ENCODE measurements at regions not wholly inside any gene's neighbourhood (a gene's known extent, or its start where the extent isn't known, plus 50 kb on each side); places are given as distances from the start of the nearest gene placed in this dataset.
"Not testable (repeated sequence)": the region's sequence is repeated elsewhere in the genome, so short reads cannot be mapped to it uniquely, and the experiment has no call there.

- DNase-seq = no peak
Measured at GRCh38 chr16:48105976-48106375, 49.8 kb downstream of the ABCC12 start.

DNA sequence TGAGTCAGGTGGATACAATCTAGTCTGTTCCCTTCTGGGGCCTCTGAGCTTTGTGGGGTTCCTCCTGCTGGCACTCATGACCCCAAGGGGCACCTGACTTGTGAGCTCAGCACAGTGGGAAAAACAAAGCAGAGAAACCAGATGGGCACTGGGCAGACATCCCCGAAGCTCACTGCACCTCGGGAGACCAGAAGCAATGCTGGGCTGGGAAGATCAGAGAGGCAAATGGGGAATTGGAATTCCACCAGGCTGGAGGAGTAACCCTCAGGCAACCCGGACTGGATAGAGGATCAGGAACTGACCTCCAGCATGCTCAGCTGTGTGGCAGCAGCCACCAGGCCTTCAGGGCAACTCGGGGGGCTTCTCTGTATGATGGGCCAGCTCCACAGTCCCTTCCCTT is 50.3 kb downstream of the ABCC12 start:
- no peak for DNase-seq

GRCh38 chr16:48103591-48103990 is 52.2 kb downstream of the ABCC12 start:
- DNase-seq = no peak

- DNase-seq = no peak
Measured at GRCh38 chr16:48102083-48103008, 53.4 kb downstream of the ABCC12 start.

- no peak for DNase-seq
Measured at GRCh38 chr16:48101069-48101674, 54.6 kb downstream of the ABCC12 start.

- no peak for DNase-seq
Measured at GRCh38 chr16:48099455-48099854, 56.3 kb downstream of the ABCC12 start.

GRCh38 chr16:48098472-48098871 is 57.3 kb downstream of the ABCC12 start:
- no peak for DNase-seq

DNA sequence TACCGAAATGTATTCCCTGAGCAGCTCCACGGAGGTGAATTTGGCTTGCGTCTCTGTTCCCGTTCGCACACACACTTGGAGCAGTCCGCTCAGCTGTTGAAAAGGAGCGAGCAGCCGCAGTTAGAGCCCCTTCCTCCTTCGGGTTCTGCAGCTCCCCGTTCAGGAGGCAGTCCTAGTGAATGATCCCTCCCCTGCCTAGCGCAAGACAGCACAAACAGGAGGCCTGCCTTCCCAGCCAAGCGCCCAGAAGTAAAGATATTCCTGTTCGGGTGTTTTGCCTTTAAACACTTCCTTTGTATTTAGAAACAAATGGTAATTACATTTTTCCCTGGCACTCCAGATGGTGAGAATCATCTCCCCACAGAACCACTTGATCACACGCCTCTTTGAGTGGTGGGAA is 64.7 kb downstream of the ABCC12 start:
- DNase-seq = no peak

DNA sequence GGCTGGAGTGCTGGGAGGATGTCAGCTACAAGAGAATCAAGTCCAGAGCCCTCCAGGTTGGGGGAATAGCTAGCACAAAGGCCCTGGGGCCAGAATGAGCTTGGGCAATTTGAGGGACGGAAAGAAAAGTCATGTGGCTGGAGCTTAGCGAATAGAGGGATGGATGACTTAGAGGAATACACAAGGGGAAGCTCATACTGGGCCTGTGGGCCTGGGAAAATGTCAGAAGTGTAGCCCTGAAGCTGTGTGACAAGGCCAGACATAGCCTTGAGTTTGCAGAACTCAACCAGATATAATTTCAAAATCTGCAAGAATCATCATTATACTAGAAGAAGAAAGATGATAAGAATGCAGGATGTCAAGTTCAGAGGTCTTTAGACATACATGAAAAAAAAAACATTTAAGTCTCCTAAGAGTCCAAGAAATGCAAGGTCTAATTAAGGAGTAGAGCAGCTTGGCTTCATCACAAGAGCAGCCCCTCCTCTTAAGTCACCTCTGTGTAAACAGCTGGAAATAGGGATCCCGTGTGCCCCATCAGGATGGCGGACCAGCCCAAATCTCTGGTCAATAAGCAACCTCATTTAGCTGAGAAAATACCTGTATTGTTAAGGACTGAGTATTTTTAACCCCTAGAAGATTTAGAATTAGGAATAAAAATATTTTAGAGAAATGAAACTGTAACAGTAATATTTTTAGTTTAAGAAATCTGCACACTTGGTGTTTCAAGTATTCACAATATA is 66.6 kb downstream of the ABCC12 start:
- no peak for DNase-seq

DNA sequence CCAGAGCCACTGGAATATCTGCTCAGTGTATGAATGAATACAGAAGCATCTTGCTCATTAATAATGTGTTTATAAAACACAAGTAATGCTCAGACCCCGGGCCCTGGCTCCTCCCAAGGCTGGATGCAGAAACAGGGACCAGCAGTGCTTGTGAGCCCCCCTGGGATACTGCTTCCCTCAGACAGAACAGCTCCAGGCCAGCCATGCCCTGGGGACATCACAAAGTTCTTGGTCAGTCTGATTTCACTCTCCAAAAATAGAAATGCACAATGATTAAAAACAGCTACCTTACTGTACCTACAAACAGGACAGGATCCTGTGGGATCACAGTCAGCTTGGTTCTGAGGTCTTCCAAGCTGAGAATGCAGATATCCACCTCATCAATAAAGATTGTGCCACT is 68.2 kb downstream of the ABCC12 start:
- no peak for DNase-seq

GRCh38 chr16:48086422-48086821 is 69.4 kb downstream of the ABCC12 start:
- DNase-seq = no peak

- DNase-seq = no peak
Measured at GRCh38 chr16:48085729-48086128, 70.1 kb downstream of the ABCC12 start.

- DNase-seq = no peak
Measured at GRCh38 chr16:48084826-48085225, 71.0 kb downstream of the ABCC12 start.

DNA sequence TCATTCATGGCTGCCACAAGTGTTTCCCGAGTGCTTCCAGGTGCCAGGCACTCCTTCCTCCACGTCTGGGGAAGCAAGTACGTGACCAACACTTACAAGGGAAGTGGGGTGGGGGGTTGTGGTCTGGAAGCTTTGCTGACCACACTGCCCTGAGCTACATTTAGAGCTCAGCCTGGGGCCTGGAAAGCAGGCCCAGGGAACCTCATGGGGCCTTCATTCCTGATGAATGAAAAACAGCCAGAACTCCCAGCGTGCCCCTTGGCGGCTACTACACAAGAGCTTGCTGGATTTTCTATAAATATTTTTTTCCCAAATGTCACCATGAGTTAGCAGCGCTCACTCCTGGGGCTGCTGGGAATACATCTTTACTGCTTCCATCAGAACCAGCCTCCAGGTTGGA is 73.3 kb downstream of the ABCC12 start:
- no peak for DNase-seq

GRCh38 chr16:48081656-48082055 is 74.1 kb downstream of the ABCC12 start:
- no peak for DNase-seq

DNA sequence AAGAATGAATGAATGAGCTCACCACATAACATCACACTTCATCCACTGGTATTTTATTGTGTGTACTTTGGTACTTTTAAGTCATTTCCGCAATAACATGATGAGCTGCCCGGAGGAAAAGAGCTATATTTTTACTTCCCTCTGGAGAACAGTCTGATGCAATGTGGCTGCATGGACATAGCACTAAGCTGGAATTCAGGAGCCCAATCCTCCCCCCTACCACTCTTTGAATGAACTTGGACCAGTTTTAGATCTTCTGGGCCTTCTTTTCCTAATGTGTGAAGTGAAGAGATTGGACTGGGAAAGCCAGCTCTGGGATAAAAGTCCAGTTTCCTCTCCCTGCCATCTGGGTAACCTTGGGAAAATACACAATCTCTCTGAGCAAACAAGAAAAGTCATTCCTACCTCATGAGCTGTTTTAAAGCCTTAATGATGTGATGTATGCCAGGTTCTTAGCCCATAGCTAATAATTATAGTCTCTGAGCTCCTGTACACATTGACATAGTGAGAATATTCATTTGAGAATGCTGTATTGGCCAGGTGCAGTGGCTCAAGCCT is 79.3 kb downstream of the ABCC12 start:
- DNase-seq = no peak

- no peak for DNase-seq
Measured at GRCh38 chr16:48075398-48075797, 80.4 kb downstream of the ABCC12 start.

GRCh38 chr16:48067388-48067787 is 88.4 kb downstream of the ABCC12 start:
- DNase-seq = no peak

DNA sequence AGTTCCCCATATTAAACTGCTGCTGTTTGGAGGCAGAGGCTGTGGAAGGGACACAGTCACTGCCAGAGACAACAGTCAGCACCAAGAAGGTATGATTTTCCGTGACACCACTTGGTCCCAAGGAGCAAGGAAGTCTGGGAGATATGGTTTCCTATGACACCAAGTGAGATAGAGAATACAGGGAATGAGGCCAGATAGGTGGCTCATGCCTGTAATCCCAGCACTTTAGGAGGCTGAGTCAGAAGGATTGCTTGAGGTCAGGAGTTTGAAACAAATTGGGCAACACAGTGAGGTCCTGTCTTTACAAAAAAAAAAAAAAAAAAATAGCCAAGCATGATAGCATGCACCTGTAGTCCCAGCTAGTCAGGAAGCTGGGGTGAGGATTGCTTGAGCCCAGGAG is 90.8 kb downstream of the ABCC12 start:
- no peak for DNase-seq

- no peak for DNase-seq
Measured at GRCh38 chr16:48062681-48063080, 93.1 kb downstream of the ABCC12 start.

DNA sequence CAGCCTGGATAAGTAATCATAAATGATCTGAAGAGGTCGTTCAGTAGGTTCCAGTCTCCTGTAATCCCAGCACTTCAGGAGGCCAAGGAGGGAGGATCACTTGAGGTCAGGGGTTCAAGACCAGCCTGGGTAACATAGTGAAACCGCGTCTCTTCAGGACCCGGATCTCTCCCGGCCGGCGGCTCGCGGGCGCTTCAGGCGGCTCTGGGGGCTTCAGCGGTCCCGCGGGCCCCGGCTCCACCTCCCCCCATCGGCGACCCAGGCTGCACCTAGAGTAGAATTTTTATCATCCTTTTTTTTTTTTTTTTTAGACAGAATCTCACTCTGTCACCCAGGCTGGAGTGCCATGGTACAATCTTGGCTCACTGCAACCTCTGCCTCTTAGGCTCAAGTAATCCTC is 95.9 kb downstream of the ABCC12 start:
- DNase-seq = no peak

GRCh38 chr16:48059190-48059589 is 96.6 kb downstream of the ABCC12 start:
- not testable (repeated sequence) for DNase-seq

DNA sequence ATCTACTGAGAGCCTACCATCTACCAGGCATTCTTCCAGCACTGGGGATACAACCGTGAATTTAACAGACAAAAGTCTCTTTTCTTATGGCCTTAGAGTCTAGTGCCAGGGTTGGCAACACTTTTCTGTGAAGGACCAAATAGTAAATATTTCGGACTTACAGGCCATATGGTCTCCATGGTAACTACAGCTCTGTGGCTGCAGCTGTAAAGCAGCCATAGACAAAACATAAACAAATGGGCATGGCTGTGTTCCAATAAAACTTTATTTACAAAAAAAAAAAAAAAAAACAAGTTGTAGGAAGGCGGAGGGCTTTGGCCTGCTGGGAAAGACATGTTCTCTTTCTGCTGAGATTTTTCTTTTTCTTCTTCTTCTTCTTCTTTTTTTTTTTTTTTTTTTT is 98.7 kb downstream of the ABCC12 start:
- DNase-seq = no peak

Measured in CD4-positive, alpha-beta T cell treated with Interleukin-4 for 1 hour (primary cell).